Glomerular visceral epithelial cell (primary cell): ENCODE measurements at regions not wholly inside any gene's neighbourhood (a gene's known extent, or its start where the extent isn't known, plus 50 kb on each side); places are given as distances from the start of the nearest gene placed in this dataset.
"Not testable (repeated sequence)": the region's sequence is repeated elsewhere in the genome, so short reads cannot be mapped to it uniquely, and the experiment has no call there.

Experiments used
- DNase-seq: peaks from one replicate; pipeline ENCODE4 v3.0.0-alpha.2; 2016; ENCODE audit errors: extremely low spot score

DNA sequence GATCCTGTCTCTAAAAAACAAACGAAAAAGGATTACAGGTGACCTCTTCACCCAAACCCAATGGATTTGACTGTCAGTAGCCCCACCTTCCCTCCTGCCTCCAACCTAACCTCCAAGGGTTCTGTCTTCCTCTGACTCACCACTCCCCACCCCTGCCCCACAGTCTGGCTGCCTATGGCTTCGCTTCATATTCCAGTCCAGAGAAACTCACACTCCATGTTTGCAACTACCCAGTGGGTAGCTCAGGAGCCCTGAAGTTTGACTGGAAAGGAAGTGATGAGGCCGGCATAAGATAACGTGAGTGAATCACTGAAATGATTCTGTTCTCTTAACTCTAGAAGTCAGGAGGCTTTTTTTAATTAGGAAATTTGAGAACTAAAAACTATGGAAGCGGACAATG lies 303.9 kb downstream of the FOXO1 start:
- no peak for DNase-seq

DNA sequence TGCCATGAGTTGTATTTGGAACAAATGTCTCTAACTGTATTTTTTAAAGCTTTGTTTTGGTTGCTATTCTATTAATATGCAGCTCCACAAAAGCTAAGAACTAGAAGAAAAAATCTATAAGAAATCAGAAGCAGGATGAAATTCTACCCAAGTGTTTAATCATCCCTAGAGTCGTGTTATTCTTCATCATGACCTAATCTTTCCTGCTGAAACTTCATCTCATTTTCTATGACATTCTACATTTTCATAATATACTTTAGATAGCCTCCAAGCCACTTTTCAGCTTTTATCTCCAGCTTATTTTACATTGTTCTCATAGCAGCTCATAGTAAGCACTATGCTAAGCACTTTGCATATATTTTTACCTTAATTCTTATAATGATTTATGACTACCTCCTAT lies 302.8 kb downstream of the FOXO1 start:
- no peak for DNase-seq

GRCh38 chr13:40366119-40366518 lies 300.3 kb downstream of the FOXO1 start:
- no peak for DNase-seq

GRCh38 chr13:40368127-40368891 lies 298.1 kb downstream of the FOXO1 start:
- no peak for DNase-seq

- DNase-seq, result no peak
Measured at GRCh38 chr13:40370661-40371060, 295.8 kb downstream of the FOXO1 start.

GRCh38 chr13:40371531-40372125 lies 294.8 kb downstream of the FOXO1 start:
- DNase-seq, result no peak

GRCh38 chr13:40373608-40374007 lies 292.8 kb downstream of the FOXO1 start:
- not testable (repeated sequence) for DNase-seq

GRCh38 chr13:40375489-40376171 lies 290.8 kb downstream of the FOXO1 start:
- no peak for DNase-seq

- no peak for DNase-seq
Measured at GRCh38 chr13:40376296-40376849, 290.1 kb downstream of the FOXO1 start.

- no peak for DNase-seq
Measured at GRCh38 chr13:40376867-40377535, 289.4 kb downstream of the FOXO1 start.

DNA sequence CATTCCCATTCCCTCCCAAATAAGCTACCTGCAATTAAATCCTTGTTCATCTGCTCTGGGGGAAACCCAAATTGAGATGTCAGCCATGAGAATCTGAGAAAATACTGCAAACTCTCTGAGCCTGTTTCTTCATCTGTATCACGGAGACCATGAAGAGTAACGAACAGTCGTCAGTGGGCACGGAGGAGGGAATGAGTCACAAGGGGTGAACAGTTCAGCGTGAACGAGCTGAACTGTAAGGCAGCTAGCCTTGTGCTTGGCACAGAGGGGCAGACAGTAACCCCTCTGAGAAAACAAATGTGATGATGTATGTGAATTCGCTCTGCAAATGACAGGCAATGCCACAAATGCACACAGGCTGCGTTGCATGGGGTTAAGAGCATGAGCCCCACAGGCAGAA lies 288.7 kb downstream of the FOXO1 start:
- peak; percentile 42 for DNase-seq

DNA sequence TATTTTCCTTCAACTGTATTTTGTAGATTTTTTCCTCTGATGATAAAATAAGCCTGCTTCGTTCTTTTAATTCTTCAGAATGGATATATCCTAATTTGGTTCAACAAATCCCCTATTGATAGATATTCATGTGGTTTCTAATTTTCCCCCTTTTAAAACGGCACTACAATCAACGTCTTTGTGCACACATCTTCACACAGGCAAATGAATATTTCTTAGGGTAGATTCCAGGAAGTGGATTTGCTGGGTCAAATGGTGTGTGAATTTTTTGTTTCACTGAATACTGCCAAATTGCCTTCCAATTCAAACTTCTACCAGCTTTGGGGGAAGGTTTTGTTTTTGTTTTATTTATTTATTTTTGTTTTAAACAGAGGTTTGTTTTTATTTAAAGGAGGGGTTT lies 287.2 kb downstream of the FOXO1 start:
- no peak for DNase-seq

DNA sequence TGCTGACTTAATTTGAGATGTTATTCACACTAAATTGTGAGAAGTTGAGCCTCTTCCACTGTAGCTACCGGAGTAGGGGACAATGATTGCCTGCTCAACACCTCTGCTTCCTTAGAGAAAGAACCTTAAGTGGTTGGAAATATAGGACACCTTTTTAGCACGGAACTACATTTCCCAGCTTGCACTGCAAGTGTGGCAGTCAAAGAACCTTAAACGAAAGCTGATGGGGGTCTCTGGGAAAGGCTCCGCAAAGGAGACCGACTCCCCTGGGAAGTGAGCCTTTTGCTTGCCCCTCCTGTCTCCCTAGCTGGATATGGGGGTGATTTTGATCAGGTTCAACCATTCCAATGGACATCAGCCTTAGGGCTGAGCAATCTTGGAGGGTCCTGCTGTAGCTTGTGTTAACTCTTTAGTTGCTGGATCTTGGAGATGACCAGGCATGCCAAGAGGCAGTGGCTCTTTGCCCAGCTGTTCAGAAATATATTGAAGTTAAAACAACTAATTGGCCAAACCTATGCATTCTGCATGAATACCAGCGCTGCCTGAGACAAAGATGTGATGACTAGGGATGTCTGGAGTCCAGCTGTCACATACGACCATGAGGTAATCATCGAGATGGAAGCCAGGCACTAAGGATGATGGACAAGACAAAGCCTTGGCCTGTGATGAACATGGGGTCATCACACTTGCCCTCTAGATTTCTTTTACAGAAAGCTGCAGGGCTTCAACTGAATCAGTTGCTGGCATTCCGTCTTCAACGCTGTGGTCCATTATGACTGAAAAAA lies 286.5 kb downstream of the FOXO1 start:
- no peak for DNase-seq

DNA sequence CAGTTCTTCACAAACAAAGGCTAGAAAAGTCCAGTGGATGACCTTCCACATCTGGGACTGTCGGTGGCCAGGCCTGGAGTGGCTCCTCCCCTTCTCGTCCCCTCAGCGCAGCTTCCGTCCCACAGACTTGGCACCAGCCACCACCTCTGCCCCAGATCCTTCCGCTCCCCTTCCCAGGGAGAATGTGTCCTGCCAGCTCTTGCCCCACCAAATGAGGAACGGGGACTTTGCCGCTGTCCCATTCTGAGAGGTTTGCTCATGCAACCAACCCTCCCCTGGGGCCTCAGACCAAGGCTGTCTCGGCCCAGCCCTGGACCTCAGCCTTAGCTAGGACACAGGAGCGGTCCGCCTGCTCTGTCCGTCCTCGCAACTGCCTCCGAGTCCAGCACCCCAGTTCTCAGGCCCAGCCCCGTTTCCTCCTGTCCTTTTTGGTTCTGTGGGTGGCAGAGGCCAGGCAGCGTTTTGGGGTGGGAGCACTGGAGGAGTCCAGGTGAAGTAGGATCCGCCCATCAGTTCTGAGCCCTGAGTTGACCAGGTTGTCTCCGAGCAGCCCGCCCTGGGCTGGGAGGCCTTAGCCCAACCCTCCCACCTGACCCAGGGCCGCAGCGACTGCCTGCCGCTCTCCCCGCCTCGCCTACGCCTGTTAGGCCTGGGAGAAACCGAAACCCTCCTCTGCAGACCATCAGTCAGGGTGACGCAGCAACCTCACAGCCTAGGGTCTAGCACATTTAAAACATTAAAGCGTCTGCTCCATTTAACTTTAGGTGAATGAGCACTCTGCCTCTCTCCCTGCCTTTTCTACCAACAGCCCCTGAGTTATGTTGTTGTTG lies 284.3 kb downstream of the FOXO1 start:
- no peak for DNase-seq

DNA sequence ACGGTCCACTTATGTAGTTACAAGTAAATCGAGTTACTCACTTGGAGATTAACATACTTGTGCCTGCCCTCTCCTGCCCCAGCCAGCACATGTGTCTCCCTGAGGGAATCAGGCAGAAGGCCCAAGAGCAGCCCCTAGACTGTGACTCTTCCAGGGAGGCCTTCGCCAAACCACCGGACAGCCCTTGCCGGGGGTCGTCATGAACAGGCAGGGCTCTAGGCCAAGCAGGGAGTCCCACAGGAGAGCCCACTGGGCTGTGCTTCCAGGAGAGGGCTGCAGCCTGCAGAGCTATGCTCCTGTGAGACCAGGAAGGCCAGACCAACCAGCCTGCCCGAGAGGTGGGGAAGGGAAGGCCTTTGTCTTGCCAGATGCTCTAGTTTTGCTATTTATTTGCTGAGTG lies 283.3 kb downstream of the FOXO1 start:
- DNase-seq, result no peak

DNA sequence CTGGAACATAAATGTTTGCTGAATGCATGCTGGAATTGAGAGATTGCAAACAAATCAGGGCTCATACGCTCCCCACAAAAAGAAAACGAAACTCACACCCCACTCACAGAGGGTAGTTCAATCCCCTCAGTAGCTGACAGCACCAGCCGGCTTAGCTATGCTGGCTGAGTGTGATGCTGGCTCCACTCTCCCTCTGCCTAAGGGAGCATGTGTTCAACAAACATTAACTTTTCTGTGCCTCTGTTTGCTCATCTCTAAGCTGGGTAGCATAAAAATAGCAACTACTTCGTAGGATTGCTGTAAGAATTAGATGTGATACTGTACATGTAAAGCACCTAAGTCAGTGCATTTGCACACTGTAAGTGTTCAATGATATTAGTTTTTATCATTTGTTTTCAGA lies 282.6 kb downstream of the FOXO1 start:
- DNase-seq, result no peak

DNA sequence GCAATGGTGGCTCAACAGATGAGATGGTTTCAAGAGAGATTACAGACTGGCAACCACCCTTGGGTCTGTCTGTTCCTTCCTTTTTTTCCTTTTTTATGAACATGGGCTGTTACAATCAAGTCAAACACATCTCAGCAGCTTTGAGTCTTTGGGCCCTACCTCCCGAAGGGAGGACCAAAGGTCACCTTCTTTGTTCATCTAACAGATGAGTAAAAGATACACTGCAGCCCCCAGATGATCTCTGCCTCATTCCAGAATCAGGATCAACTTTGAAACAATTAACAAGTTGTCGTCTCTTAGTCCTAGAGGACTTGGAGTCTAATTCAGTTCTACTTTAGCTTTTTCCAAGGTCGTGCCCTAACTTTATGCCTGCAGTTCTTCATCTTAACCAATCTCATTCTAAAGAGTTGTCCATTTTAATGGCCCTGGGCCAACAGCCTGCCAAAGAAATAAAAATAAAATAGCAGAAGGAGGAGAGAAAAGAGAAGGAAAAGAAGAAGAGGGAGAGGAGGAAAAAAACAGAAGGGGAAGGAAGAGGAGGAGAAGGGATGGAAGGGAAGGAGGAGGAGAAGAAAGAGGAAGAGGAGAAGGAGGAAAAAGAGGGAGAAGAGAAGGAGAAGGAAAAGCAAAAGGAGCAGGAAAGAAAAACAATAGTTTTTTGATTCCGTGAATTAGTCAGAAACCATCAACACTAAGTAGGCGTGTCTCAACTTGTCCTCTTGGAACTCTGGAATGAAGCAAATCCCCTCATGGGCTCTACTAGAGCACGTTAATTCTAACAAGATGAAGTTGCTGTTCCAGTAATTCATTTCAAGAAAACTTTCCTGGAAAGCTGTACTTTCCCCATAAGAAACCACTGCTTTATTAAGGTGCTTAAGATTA lies 281.2 kb downstream of the FOXO1 start:
- DNase-seq, result no peak

DNA sequence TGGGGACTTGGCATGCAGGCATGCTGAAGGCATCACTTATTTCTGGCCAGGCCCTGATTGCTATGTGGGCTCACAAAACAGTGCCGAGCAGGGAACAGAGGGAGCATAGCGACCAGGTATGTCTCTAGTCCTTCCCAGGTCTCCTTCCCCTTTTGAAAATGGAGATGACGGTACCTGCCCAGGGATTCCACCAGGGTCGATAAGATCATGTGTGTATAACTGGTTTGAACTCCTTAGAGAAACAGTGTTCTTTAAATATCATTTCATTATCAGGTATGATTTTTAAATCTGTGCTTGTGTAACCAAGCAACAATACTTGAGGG lies 280.6 kb downstream of the FOXO1 start:
- DNase-seq, result no peak

- no peak for DNase-seq
Measured at GRCh38 chr13:40386586-40386985, 279.9 kb downstream of the FOXO1 start.

DNA sequence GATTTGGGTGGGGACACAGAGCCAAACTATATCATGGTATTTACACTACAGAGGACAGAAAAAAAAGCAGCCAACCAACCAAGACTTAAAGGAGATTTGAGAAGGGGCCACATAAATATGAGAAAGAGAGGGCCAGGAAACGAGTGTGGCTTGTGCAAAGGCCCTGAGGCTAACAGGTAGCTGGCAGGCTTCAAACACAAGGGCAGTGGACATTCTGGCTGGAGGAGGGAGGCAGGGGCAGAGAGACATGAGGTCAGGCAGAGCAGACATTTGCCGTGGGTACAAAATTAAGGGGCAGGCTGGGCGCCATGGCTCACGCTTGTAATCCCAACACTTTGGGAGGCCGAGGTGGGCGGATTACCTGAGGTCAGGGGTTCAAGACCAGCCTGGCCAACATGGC lies 278.7 kb downstream of the FOXO1 start:
- DNase-seq, result no peak
